Stimulated activated CD8-positive, alpha-beta memory T cell treated with anti-CD3 and anti-CD28 coated beads, Interleukin-15, amount 100 ng/mL, for 24 hours (primary cell): ENCODE measurements at regions not wholly inside any gene's neighbourhood (a gene's known extent, or its start where the extent isn't known, plus 50 kb on each side); places are given as distances from the start of the nearest gene placed in this dataset.

Experiments used
- DNase-seq: peaks from one replicate; pipeline ENCODE4 v3.0.0-alpha.2; 2020; ENCODE audit warnings: low read depth

GRCh38 chr18:45494811-45495210 is 120.5 kb upstream of the SLC14A2 start:
- no peak for DNase-seq

- DNase-seq: no peak
Observed at GRCh38 chr18:45496741-45497140, 118.5 kb upstream of the SLC14A2 start.

- no peak for DNase-seq
Observed at GRCh38 chr18:45497595-45498286, 117.5 kb upstream of the SLC14A2 start.

- DNase-seq: no peak
Observed at GRCh38 chr18:45498287-45498658, 117.0 kb upstream of the SLC14A2 start.

- DNase-seq: no peak
Observed at GRCh38 chr18:45503990-45504389, 111.3 kb upstream of the SLC14A2 start.

GRCh38 chr18:45505497-45506206 is 109.6 kb upstream of the SLC14A2 start:
- no peak for DNase-seq

GRCh38 chr18:45506951-45507350 is 108.3 kb upstream of the SLC14A2 start:
- no peak for DNase-seq

- no peak for DNase-seq
Observed at GRCh38 chr18:45509535-45509934, 105.7 kb upstream of the SLC14A2 start.

GRCh38 chr18:45510656-45511055 is 104.6 kb upstream of the SLC14A2 start:
- DNase-seq: no peak

- no peak for DNase-seq
Observed at GRCh38 chr18:45512363-45512953, 102.8 kb upstream of the SLC14A2 start.

GRCh38 chr18:45517181-45517741 is 98.0 kb upstream of the SLC14A2 start:
- DNase-seq: no peak

GRCh38 chr18:45518311-45519155 is 96.7 kb upstream of the SLC14A2 start:
- DNase-seq: no peak

GRCh38 chr18:45519411-45520280 is 95.6 kb upstream of the SLC14A2 start:
- no peak for DNase-seq

GRCh38 chr18:45521136-45521535 is 94.1 kb upstream of the SLC14A2 start:
- DNase-seq: no peak

- DNase-seq: no peak
Observed at GRCh38 chr18:45521777-45522176, 93.5 kb upstream of the SLC14A2 start.

GRCh38 chr18:45522371-45522770 is 92.9 kb upstream of the SLC14A2 start:
- no peak for DNase-seq

GRCh38 chr18:45525301-45525700 is 90.0 kb upstream of the SLC14A2 start:
- DNase-seq: no peak

GRCh38 chr18:45526114-45526841 is 89.0 kb upstream of the SLC14A2 start:
- DNase-seq: no peak

GRCh38 chr18:45527891-45528290 is 87.4 kb upstream of the SLC14A2 start:
- no peak for DNase-seq

- no peak for DNase-seq
Observed at GRCh38 chr18:45528712-45529336, 86.5 kb upstream of the SLC14A2 start.
